Activated T-helper 1 cell treated with Interleukin-2 at 50 U/mL for 16 hours (primary cell): ENCODE measurements at regions not wholly inside any gene's neighbourhood (a gene's known extent, or its start where the extent isn't known, plus 50 kb on each side); places are given as distances from the start of the nearest gene placed in this dataset.

ENCODE experiments used
- DNase-seq: peaks from one replicate; pipeline ENCODE4 v3.0.0-alpha.2; 2020; ENCODE audit warnings: low read depth

DNA sequence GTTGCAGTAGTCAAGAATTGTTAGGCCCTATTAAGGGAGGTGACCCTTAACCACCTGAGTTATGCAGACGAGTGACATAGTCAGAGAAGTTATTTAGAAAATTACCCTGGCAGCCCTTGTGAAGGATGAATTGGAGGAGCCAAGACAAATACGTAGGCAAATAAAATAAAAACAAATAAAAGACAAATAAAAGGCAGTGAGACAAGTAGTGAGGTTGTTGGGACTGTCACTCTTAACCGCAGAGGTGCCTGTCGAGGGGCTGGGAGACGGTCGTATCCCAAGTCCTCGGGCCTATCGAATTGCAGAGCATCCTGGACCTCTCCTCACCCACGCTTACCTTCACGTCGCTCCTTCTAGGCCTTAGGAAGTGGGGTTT lies 58.0 kb upstream of the ZC4H2 start:
- DNase-seq: no peak
